GM18907 (cell line): ENCODE measurements at regions not wholly inside any gene's neighbourhood (a gene's known extent, or its start where the extent isn't known, plus 50 kb on each side); places are given as distances from the start of the nearest gene placed in this dataset.
A peak's percentile ranks its signal among the peaks of the same experiment; 100 is the strongest.
"Not testable (repeated sequence)": the region's sequence is repeated elsewhere in the genome, so short reads cannot be mapped to it uniquely, and the experiment has no call there.

Experiments
- ATAC-seq: cut with Tn5 transposase; IDR thresholded peaks from one replicate; pipeline ENCODE4 v1.9.1; 2021; ENCODE audit warnings: mild to moderate bottlenecking, moderate library complexity; ENCODE audit not compliant: unreplicated experiment

GRCh38 chr5:82663225-82663624 is 385.1 kb upstream of the RPS23 start:
- no peak for ATAC-seq

- no peak for ATAC-seq
Observed at GRCh38 chr5:82662340-82662739, 384.2 kb upstream of the RPS23 start.

- ATAC-seq, result no peak
Observed at GRCh38 chr5:82661933-82662332, 383.8 kb upstream of the RPS23 start.

GRCh38 chr5:82661462-82661861 is 383.3 kb upstream of the RPS23 start:
- no peak for ATAC-seq

GRCh38 chr5:82659115-82659514 is 381.0 kb upstream of the RPS23 start:
- ATAC-seq, result no peak

- no peak for ATAC-seq
Observed at GRCh38 chr5:82657033-82657699, 379.0 kb upstream of the RPS23 start.

- ATAC-seq, result no peak
Observed at GRCh38 chr5:82656341-82656761, 378.2 kb upstream of the RPS23 start.

GRCh38 chr5:82655078-82655477 is 376.9 kb upstream of the RPS23 start:
- ATAC-seq, result no peak

- no peak for ATAC-seq
Observed at GRCh38 chr5:82649943-82650342, 371.8 kb upstream of the RPS23 start.

- ATAC-seq, result no peak
Observed at GRCh38 chr5:82644766-82645165, 366.6 kb upstream of the RPS23 start.

- no peak for ATAC-seq
Observed at GRCh38 chr5:82644229-82644628, 366.1 kb upstream of the RPS23 start.

- ATAC-seq, result no peak
Observed at GRCh38 chr5:82642313-82642712, 364.2 kb upstream of the RPS23 start.

- ATAC-seq, result peak; percentile 80
Observed at GRCh38 chr5:82641331-82642003, 363.3 kb upstream of the RPS23 start.

GRCh38 chr5:82640916-82641315 is 362.8 kb upstream of the RPS23 start:
- ATAC-seq, result no peak

GRCh38 chr5:82639393-82640144 is 361.4 kb upstream of the RPS23 start:
- no peak for ATAC-seq

GRCh38 chr5:82636591-82636990 is 358.4 kb upstream of the RPS23 start:
- no peak for ATAC-seq

GRCh38 chr5:82635561-82636288 is 357.6 kb upstream of the RPS23 start:
- ATAC-seq, result peak; percentile 94

- ATAC-seq, result no peak
Observed at GRCh38 chr5:82628364-82628910, 350.3 kb upstream of the RPS23 start.

- ATAC-seq, result not testable (repeated sequence)
Observed at GRCh38 chr5:82626905-82627591, 348.9 kb upstream of the RPS23 start.

GRCh38 chr5:82626012-82626411 is 347.9 kb upstream of the RPS23 start:
- not testable (repeated sequence) for ATAC-seq
